ENCODE measurements at regions not wholly inside any gene's neighbourhood (a gene's known extent, or its start where the extent isn't known, plus 50 kb on each side); places are given as distances from the start of the nearest gene placed in this dataset.

- no peak for FAIRE-seq
Measured at GRCh38 chr1:244197851-244198375, 146.8 kb downstream of the ZBTB18 start.

- FAIRE-seq: no peak
Measured at GRCh38 chr1:244199902-244200301, 148.8 kb downstream of the ZBTB18 start.

GRCh38 chr1:244200596-244200995 lies 149.5 kb downstream of the ZBTB18 start:
- no peak for FAIRE-seq

- no peak for FAIRE-seq
Measured at GRCh38 chr1:244201750-244202149, 150.7 kb downstream of the ZBTB18 start.

GRCh38 chr1:244204004-244204403 lies 152.9 kb downstream of the ZBTB18 start:
- FAIRE-seq: no peak

- no peak for FAIRE-seq
Measured at GRCh38 chr1:244205171-244205570, 154.1 kb downstream of the ZBTB18 start.

- no peak for FAIRE-seq
Measured at GRCh38 chr1:244205906-244206305, 154.8 kb downstream of the ZBTB18 start.

GRCh38 chr1:244207042-244207934 lies 156.2 kb downstream of the ZBTB18 start:
- FAIRE-seq: no peak

GRCh38 chr1:244207935-244208244 lies 156.8 kb downstream of the ZBTB18 start:
- no peak for FAIRE-seq

- FAIRE-seq: no peak
Measured at GRCh38 chr1:244209955-244210354, 158.9 kb downstream of the ZBTB18 start.

- no peak for FAIRE-seq
Measured at GRCh38 chr1:244210884-244211558, 159.9 kb downstream of the ZBTB18 start.

- FAIRE-seq: no peak
Measured at GRCh38 chr1:244211559-244211944, 160.5 kb downstream of the ZBTB18 start.

GRCh38 chr1:244212219-244212618 lies 161.1 kb downstream of the ZBTB18 start:
- FAIRE-seq: no peak

- FAIRE-seq: no peak
Measured at GRCh38 chr1:244212797-244213475, 161.9 kb downstream of the ZBTB18 start.

GRCh38 chr1:244214009-244214967 lies 163.2 kb downstream of the ZBTB18 start:
- FAIRE-seq: no peak

GRCh38 chr1:244216836-244217235 lies 165.8 kb downstream of the ZBTB18 start:
- no peak for FAIRE-seq

- FAIRE-seq: no peak
Measured at GRCh38 chr1:244217711-244218110, 166.6 kb downstream of the ZBTB18 start.

- FAIRE-seq: no peak
Measured at GRCh38 chr1:244218220-244218619, 167.1 kb downstream of the ZBTB18 start.

GRCh38 chr1:244219149-244219548 lies 168.1 kb downstream of the ZBTB18 start:
- FAIRE-seq: no peak

GRCh38 chr1:244219802-244220201 lies 168.7 kb downstream of the ZBTB18 start:
- no peak for FAIRE-seq

- no peak for FAIRE-seq
Measured at GRCh38 chr1:244220410-244220809, 169.3 kb downstream of the ZBTB18 start.

- FAIRE-seq: no peak
Measured at GRCh38 chr1:244221991-244222390, 170.9 kb downstream of the ZBTB18 start.
